SK-N-SH treated with all-trans-retinoic acid at 6 μM for 48 hours (cell line): ENCODE measurements at regions not wholly inside any gene's neighbourhood (a gene's known extent, or its start where the extent isn't known, plus 50 kb on each side); places are given as distances from the start of the nearest gene placed in this dataset.

Experiments
- CSDC2 ChIP-seq: fragments of 250-450 bp; sonication (Bioruptor Pico); IDR thresholded peaks from 2 replicates; pipeline ENCODE4 v1.5.0; 2020; ENCODE audit warnings: mild to moderate bottlenecking, moderate library complexity
- GLIS3 ChIP-seq: fragments of 250-450 bp; sonication (Bioruptor Pico); IDR thresholded peaks from 2 replicates; pipeline ENCODE4 v1.5.0; 2020; ENCODE audit warnings: mild to moderate bottlenecking, moderate library complexity
- ZC3H10 ChIP-seq: fragments of 250-450 bp; sonication (Bioruptor Pico); IDR thresholded peaks from 2 replicates; pipeline ENCODE4 v1.5.1; 2021; ENCODE audit warnings: mild to moderate bottlenecking, moderate library complexity
- ZNF565 ChIP-seq: fragments of 450-650 bp; formaldehyde crosslinking; conservative IDR thresholded peaks from 2 replicates; pipeline ENCODE4 v1.5.0; 2020; ENCODE audit warnings: low read depth, mild to moderate bottlenecking, moderate library complexity

- TF ChIP-seq GLIS3 (CRISPR knock-in tag): no peak
- TF ChIP-seq CSDC2: no peak
- no peak for TF ChIP-seq ZNF565
- TF ChIP-seq ZC3H10 (CRISPR knock-in tag): no peak
Observed at GRCh38 chr9:73805853-73806458, 654.3 kb downstream of the ANXA1 start.
